SK-N-SH treated with all-trans-retinoic acid at 6 μM for 48 hours (cell line): ENCODE measurements at regions not wholly inside any gene's neighbourhood (a gene's known extent, or its start where the extent isn't known, plus 50 kb on each side); places are given as distances from the start of the nearest gene placed in this dataset.

ENCODE experiments used
- ATAC-seq: fragments of 200-7000 bp; cut with Tn5 transposase; 3 replicates; pipeline ENCODE4 v1.9.1; 2020; ENCODE audit warnings: mild to moderate bottlenecking, moderate library complexity
- ARNTL ChIP-seq: fragments of 450-650 bp; formaldehyde crosslinking; IDR thresholded peaks from 2 replicates; pipeline ENCODE4 v1.5.0; 2020; ENCODE audit warnings: low read depth, mild to moderate bottlenecking, moderate library complexity, borderline replicate concordance
- CREB5 ChIP-seq: fragments of 250-450 bp; sonication (Bioruptor Pico); IDR thresholded peaks from 2 replicates; pipeline ENCODE4 v1.5.1; 2020; ENCODE audit warnings: low read depth, mild to moderate bottlenecking, moderate library complexity
- CSRNP3 ChIP-seq: fragments of 250-450 bp; sonication (Bioruptor Pico); IDR thresholded peaks from 2 replicates; pipeline ENCODE4 v1.5.1; 2021; ENCODE audit warnings: mild to moderate bottlenecking, moderate library complexity
- ESRRG ChIP-seq: fragments of 250-450 bp; sonication (Bioruptor Pico); IDR thresholded peaks from 2 replicates; pipeline ENCODE4 v1.6.1; 2021; ENCODE audit warnings: mild to moderate bottlenecking
- GLIS3 ChIP-seq: fragments of 250-450 bp; sonication (Bioruptor Pico); IDR thresholded peaks from 2 replicates; pipeline ENCODE4 v1.5.0; 2020; ENCODE audit warnings: mild to moderate bottlenecking, moderate library complexity
- ISL1 ChIP-seq: fragments of 250-450 bp; sonication (Bioruptor Pico); IDR thresholded peaks from 2 replicates; pipeline ENCODE4 v2.1.2; 2022; ENCODE audit warnings: mild to moderate bottlenecking, moderate library complexity
- OSR1 ChIP-seq: fragments of 250-450 bp; sonication (Bioruptor Pico); IDR thresholded peaks from 2 replicates; pipeline ENCODE4 v1.8.0; 2022; ENCODE audit warnings: moderate library complexity, mild to moderate bottlenecking, inconsistent platforms
- PATZ1 ChIP-seq: fragments of 250-450 bp; sonication (Bioruptor Pico); IDR thresholded peaks from 2 replicates; pipeline ENCODE4 v1.8.0; 2020; ENCODE audit warnings: mild to moderate bottlenecking, moderate library complexity, borderline replicate concordance
- POU6F1 ChIP-seq: fragments of 250-450 bp; sonication (Bioruptor Pico); IDR thresholded peaks from 2 replicates; pipeline ENCODE4 v1.8.0; 2021; ENCODE audit warnings: low read depth, mild to moderate bottlenecking, moderate library complexity, borderline replicate concordance
- PPARA ChIP-seq: fragments of 250-450 bp; sonication (Bioruptor Pico); IDR thresholded peaks from 2 replicates; pipeline ENCODE4 v1.5.0; 2020; ENCODE audit warnings: mild to moderate bottlenecking, borderline replicate concordance
- RARB ChIP-seq: fragments of 250-450 bp; sonication (Bioruptor Pico); IDR thresholded peaks from 2 replicates; pipeline ENCODE4 v1.8.0; 2021; ENCODE audit warnings: mild to moderate bottlenecking, moderate library complexity
- TCF4 ChIP-seq: fragments of 250-450 bp; sonication (Bioruptor Pico); IDR thresholded peaks from 2 replicates; pipeline ENCODE4 v1.8.0; 2021; ENCODE audit warnings: mild to moderate bottlenecking, moderate library complexity, borderline replicate concordance
- TOX ChIP-seq: fragments of 250-450 bp; sonication (Bioruptor Pico); IDR thresholded peaks from 2 replicates; pipeline ENCODE4 v1.8.0; 2021; ENCODE audit warnings: mild to moderate bottlenecking, moderate library complexity, borderline replicate concordance
- TSHZ2 ChIP-seq: fragments of 250-450 bp; sonication (Bioruptor Pico); IDR thresholded peaks from 2 replicates; pipeline ENCODE4 v1.5.0; 2020; ENCODE audit warnings: mild to moderate bottlenecking, moderate library complexity
- ZC3H10 ChIP-seq: fragments of 250-450 bp; sonication (Bioruptor Pico); IDR thresholded peaks from 2 replicates; pipeline ENCODE4 v1.5.1; 2021; ENCODE audit warnings: mild to moderate bottlenecking, moderate library complexity
- ZFP30 ChIP-seq: fragments of 450-650 bp; formaldehyde crosslinking; IDR thresholded peaks from 2 replicates; pipeline ENCODE4 v1.5.0; 2022; ENCODE audit warnings: mild to moderate bottlenecking, moderate library complexity
- ZNF565 ChIP-seq: fragments of 450-650 bp; formaldehyde crosslinking; conservative IDR thresholded peaks from 2 replicates; pipeline ENCODE4 v1.5.0; 2020; ENCODE audit warnings: low read depth, mild to moderate bottlenecking, moderate library complexity
- ZNF8 ChIP-seq: fragments of 450-650 bp; formaldehyde crosslinking; IDR thresholded peaks from 2 replicates; pipeline ENCODE4 v1.5.0; 2020; ENCODE audit warnings: mild to moderate bottlenecking, moderate library complexity

- TF ChIP-seq POU6F1 (CRISPR knock-in tag) (peak; percentile 49; the same call in 1 of the 2 replicates), CREB5 (CRISPR knock-in tag) (peak; percentile 74; the same call in 1 of the 2 replicates)
Observed at GRCh38 chr3:162742159-162742717, 1245.6 kb downstream of the OTOL1 start (continued).

GRCh38 chr3:162743091-162743490 lies 1246.5 kb downstream of the OTOL1 start:
- peak; percentile 9; the same call in 2 of the 3 replicates for ATAC-seq
- TF ChIP-seq OSR1 (no peak), ZNF565 (CRISPR knock-in tag) (no peak), ARNTL (no peak), PATZ1 (CRISPR knock-in tag) (no peak), GLIS3 (no peak), TCF4 (no peak), CSRNP3 (CRISPR knock-in tag) (no peak), PPARA (CRISPR knock-in tag) (no peak), ESRRG (CRISPR knock-in tag) (no peak), CREB5 (CRISPR knock-in tag) (no peak), ZFP30 (CRISPR knock-in tag) (no peak), RARB (CRISPR knock-in tag) (no peak), TSHZ2 (no peak), ISL1 (no peak), ZNF8 (no peak), ZC3H10 (CRISPR knock-in tag) (no peak), TOX (CRISPR knock-in tag) (no peak)
- TF ChIP-seq, all 23 proteins: peak for 0

GRCh38 chr3:162760789-162761188 lies 1264.2 kb downstream of the OTOL1 start:
- ATAC-seq: peak; percentile 80
- TF ChIP-seq TOX (CRISPR knock-in tag) (0 out of 2 replicates have a peak, but pooled peaks have one; percentile 21), ISL1 (no peak)
